ENCODE measurements at regions not wholly inside any gene's neighbourhood (a gene's known extent, or its start where the extent isn't known, plus 50 kb on each side); places are given as distances from the start of the nearest gene placed in this dataset.

GRCh38 chr4:38235354-38235753, 275.2 kb downstream of the PTTG2 start:
- H3K79me2 ChIP-seq (ENCODE audit: insufficient read depth, low read length), result no peaks in the 10 kb centered on the region
- no peaks in the 10 kb centered on the region for H3K9me2 ChIP-seq (ENCODE audit: insufficient read depth)
- H3K36me3 ChIP-seq (ENCODE audit: control insufficient read depth in 1 of 2, insufficient read depth in 2 of 2, low read length in 2 of 2), result no peaks in the 10 kb centered on the region
- H2AFZ ChIP-seq (ENCODE audit: low read depth, low read length, poor library complexity, severe bottlenecking), result no peak overlapping the region
- no peak overlapping the region for H3K27ac ChIP-seq (ENCODE audit: low read depth, low read length)
- peaks cover 6 to 11% of the 10 kb centered on the region in 2 experiments; a peak in 3 of 4 replicates for H3K4me1 ChIP-seq (ENCODE audit: control insufficient read depth in 1 of 2, insufficient read depth in 2 of 2, low read length in 2 of 2)
- no TSS peak for BruUV-seq (replicated peaks)
- no peak overlapping the region for H3K4me3 ChIP-seq (replicated peaks in 1 of 2; ENCODE audit: low read depth in 1 of 2, low read length in 2 of 2)
- intact Hi-C loops (cut with micrococcal nuclease), result no loop called here
- H3K4me2 ChIP-seq (ENCODE audit: low read length), result no peak overlapping the region
- ChIA-PET POLR2A (no interaction called here), CTCF (no interaction called here), RAD21 (ENCODE audit: low non-redundant PET in 1 of 2, low total read pairs in 2 of 2, uncharacterized antibody in 2 of 2, unreplicated experiment in 2 of 2) (no interaction called here)
- ATAC-seq (no peak), DNase-seq (ENCODE audit: low read depth, low spot score) (no peak)
- H4K20me1 ChIP-seq (ENCODE audit: insufficient read depth), result no peaks in the 10 kb centered on the region
- H3K9me3 ChIP-seq (ENCODE audit: control insufficient read depth in 1 of 2, insufficient read depth in 1 of 2, low read depth in 1 of 2, low read length in 2 of 2), result no peaks in the 10 kb centered on the region
- no peaks in the 10 kb centered on the region for H3K27me3 ChIP-seq (ENCODE audit: insufficient read depth, low read length)
- no peak overlapping the region for H3K9ac ChIP-seq (ENCODE audit: low read length)
- TF ChIP-seq ELF1 (IDR thresholded peaks at IDR 0.05; ENCODE audit: borderline replicate concordance, low read depth) (no peak), ATF3 (IDR thresholded peaks at IDR 0.05) (no peak), CBX3 (IDR thresholded peaks at IDR 0.05; ENCODE audit: low read depth) (no peak), CEBPB (IDR thresholded peaks at IDR 0.05; ENCODE audit: low read depth) (no peak), EZH2 (IDR thresholded peaks at IDR 0.05) (no peak), ZBTB33 (IDR thresholded peaks at IDR 0.05; ENCODE audit: extremely low read depth, insufficient replicate concordance, low read length) (no peak), ZFX (IDR thresholded peaks at IDR 0.05) (no peak)

GRCh38 chr4:38236003-38236402, 275.8 kb downstream of the PTTG2 start:
- no peak overlapping the region for H3K27ac ChIP-seq (ENCODE audit: low read depth, low read length)
- no peak overlapping the region for H2AFZ ChIP-seq (ENCODE audit: low read depth, low read length, poor library complexity, severe bottlenecking)
- no peak for DNase-seq (ENCODE audit: low read depth, low spot score)
- intact Hi-C loops (cut with micrococcal nuclease), result no loop called here
- RAD21 ChIA-PET (ENCODE audit: low non-redundant PET in 1 of 2, low total read pairs in 2 of 2, uncharacterized antibody in 2 of 2, unreplicated experiment in 2 of 2), result no interaction called here
- H3K36me3 ChIP-seq (ENCODE audit: control insufficient read depth in 1 of 2, insufficient read depth in 2 of 2, low read length in 2 of 2), result no peaks in the 10 kb centered on the region
- H3K27me3 ChIP-seq (ENCODE audit: insufficient read depth, low read length), result no peaks in the 10 kb centered on the region
- H3K79me2 ChIP-seq (ENCODE audit: insufficient read depth, low read length), result no peaks in the 10 kb centered on the region
- no peak overlapping the region for H3K9ac ChIP-seq (ENCODE audit: low read length)
- no peaks in the 10 kb centered on the region for H4K20me1 ChIP-seq (ENCODE audit: insufficient read depth)
- no peaks in the 10 kb centered on the region for H3K9me2 ChIP-seq (ENCODE audit: insufficient read depth)
- H3K4me1 ChIP-seq (ENCODE audit: control insufficient read depth in 1 of 2, insufficient read depth in 2 of 2, low read length in 2 of 2), result peaks cover 0 to 5% of the 10 kb centered on the region in 2 experiments; a peak in 1 of 4 replicates
- H3K4me3 ChIP-seq (replicated peaks in 1 of 2; ENCODE audit: low read depth in 1 of 2, low read length in 2 of 2), result no peak overlapping the region
- no peak overlapping the region for H3K4me2 ChIP-seq (ENCODE audit: low read length)
- no peaks in the 10 kb centered on the region for H3K9me3 ChIP-seq (ENCODE audit: control insufficient read depth in 1 of 2, insufficient read depth in 1 of 2, low read depth in 1 of 2, low read length in 2 of 2)
- CTCF ChIA-PET, result no interaction called here
- no TSS peak for BruUV-seq (replicated peaks)
- POLR2A ChIA-PET, result no interaction called here
- ATAC-seq, result no peak
- TF ChIP-seq ZFX (IDR thresholded peaks at IDR 0.05), result no peak
- no peak for TF ChIP-seq CBX3 (IDR thresholded peaks at IDR 0.05; ENCODE audit: low read depth)
- no peak for TF ChIP-seq REST (IDR thresholded peaks at IDR 0.05; ENCODE audit: low read depth)
- TF ChIP-seq RAD21 (IDR thresholded peaks at IDR 0.05; ENCODE audit: low read depth), result no peak
- no peak for TF ChIP-seq SRF (IDR thresholded peaks at IDR 0.05; ENCODE audit: low read depth)
- no peak for TF ChIP-seq CEBPB (IDR thresholded peaks at IDR 0.05; ENCODE audit: low read depth)
- TF ChIP-seq POLR2A (IDR thresholded peaks at IDR 0.05; ENCODE audit: borderline replicate concordance, extremely low read depth, insufficient read depth, insufficient read length), result no peak
- TF ChIP-seq ZBTB33 (IDR thresholded peaks at IDR 0.05; ENCODE audit: extremely low read depth, insufficient replicate concordance, low read length), result no peak
- no peak for TF ChIP-seq POLR2AphosphoS5 (IDR thresholded peaks at IDR 0.05; ENCODE audit: low read depth, low read length)
- no peak for TF ChIP-seq EZH2phosphoT487 (IDR thresholded peaks at IDR 0.05; ENCODE audit: borderline replicate concordance)
